Peyer's patch (tissue), 4 donors: ENCODE measurements at regions not wholly inside any gene's neighbourhood (a gene's known extent, or its start where the extent isn't known, plus 50 kb on each side); places are given as distances from the start of the nearest gene placed in this dataset.

Experiments
- DNase-seq, 3 donors: peaks; one replicate each; pipeline ENCODE4 v3.0.0-alpha.2; 2017 to 2019
- H3K27ac ChIP-seq, 4 donors: fragments of 200-600 bp; sonication (generic); one replicate each; pipeline ENCODE4 v1.5.1; 2016 to 2019
- H3K27me3 ChIP-seq, 2 donors: fragments of 200-600 bp; sonication (generic); one replicate each; pipeline ENCODE4 v1.5.1; 2019
- H3K36me3 ChIP-seq, 3 donors: fragments of 200-600 bp; sonication (generic); one replicate each; pipeline ENCODE4 v1.5.1; 2016 to 2019
- H3K4me1 ChIP-seq, 4 donors: fragments of 200-600 bp; sonication (generic); one replicate each; pipeline ENCODE4 v1.5.1; 2016 to 2019
- H3K4me3 ChIP-seq, 4 donors: fragments of 200-600 bp; sonication (generic); 1 replicate in 3 of 4; 2 replicates in 1 of 4; pipeline ENCODE4 v1.5.1; 2016 to 2019; ENCODE audit warnings: mild to moderate bottlenecking in 1 of 4
- H3K9me3 ChIP-seq, 4 donors: fragments of 200-600 bp; sonication (generic); one replicate each; pipeline ENCODE4 v1.5.1; 2016 to 2019; ENCODE audit warnings: mild to moderate bottlenecking in 1 of 4
- CTCF ChIP-seq, 6 experiments: fragments of 450-650 bp in 4 of 6; fragments of 200-600 bp in 2 of 6; sonication (generic) in 1 of 6; IDR thresholded peaks; one replicate each; pipeline ENCODE4 v1.5.1; 2017 to 2019; ENCODE audit warnings: antibody characterized with exemption in 6 of 6, mild to moderate bottlenecking in 3 of 6, moderate library complexity in 1 of 6
- POLR2A ChIP-seq, 2 donors: fragments of 450-650 bp; IDR thresholded peaks; one replicate each; pipeline ENCODE4 v1.5.1; 2017; ENCODE audit warnings: antibody characterized with exemption in 2 of 2, mild to moderate bottlenecking in 2 of 2, moderate library complexity in 2 of 2

GRCh38 chr6:19999319-20000191 is 162.4 kb downstream of the ID4 start:
- H3K36me3 ChIP-seq: no peaks in the 10 kb centered on the region
- H3K4me3 ChIP-seq: no peak overlapping the region
- no peaks in the 10 kb centered on the region for H3K4me1 ChIP-seq
- H3K9me3 ChIP-seq: no peaks in the 10 kb centered on the region
- no peak overlapping the region for H3K27ac ChIP-seq
- no peaks in the 10 kb centered on the region for H3K27me3 ChIP-seq
- no peak for DNase-seq
- TF ChIP-seq POLR2A (IDR thresholded peaks at IDR 0.05) (no peak), CTCF (IDR thresholded peaks at IDR 0.05) (no peak)

GRCh38 chr6:20001286-20001685 is 164.1 kb downstream of the ID4 start:
- Histone ChIP-seq H3K27ac (no peak overlapping the region), H3K4me3 (no peak overlapping the region), H3K4me1 (no peaks in the 10 kb centered on the region), H3K36me3 (no peaks in the 10 kb centered on the region), H3K9me3 (no peaks in the 10 kb centered on the region), H3K27me3 (no peaks in the 10 kb centered on the region)
- TF ChIP-seq CTCF (IDR thresholded peaks at IDR 0.05) (no peak), POLR2A (IDR thresholded peaks at IDR 0.05) (no peak)
- DNase-seq: no peak

- H3K36me3 ChIP-seq: no peaks in the 10 kb centered on the region
- H3K9me3 ChIP-seq: no peaks in the 10 kb centered on the region
- H3K4me3 ChIP-seq: no peak overlapping the region
- H3K4me1 ChIP-seq: no peaks in the 10 kb centered on the region
- no peak for DNase-seq
- H3K27me3 ChIP-seq: no peaks in the 10 kb centered on the region
- TF ChIP-seq CTCF (IDR thresholded peaks at IDR 0.05) (no peak), POLR2A (IDR thresholded peaks at IDR 0.05) (no peak)
- H3K27ac ChIP-seq: no peak overlapping the region
Measured at GRCh38 chr6:20006037-20006436, 168.9 kb downstream of the ID4 start.

GRCh38 chr6:20008131-20008530 is 171.0 kb downstream of the ID4 start:
- DNase-seq: no peak
- H3K4me3 ChIP-seq: no peak overlapping the region
- H3K36me3 ChIP-seq: no peaks in the 10 kb centered on the region
- H3K27ac ChIP-seq: no peak overlapping the region
- H3K9me3 ChIP-seq: no peaks in the 10 kb centered on the region
- no peaks in the 10 kb centered on the region for H3K4me1 ChIP-seq
- H3K27me3 ChIP-seq: no peaks in the 10 kb centered on the region
- TF ChIP-seq POLR2A (IDR thresholded peaks at IDR 0.05): no peak
- TF ChIP-seq CTCF (IDR thresholded peaks at IDR 0.05): no peak

GRCh38 chr6:20013066-20013861 is 176.1 kb downstream of the ID4 start:
- Histone ChIP-seq H3K27ac (no peak overlapping the region), H3K4me3 (no peak overlapping the region), H3K36me3 (no peaks in the 10 kb centered on the region), H3K27me3 (no peaks in the 10 kb centered on the region), H3K9me3 (no peaks in the 10 kb centered on the region), H3K4me1 (no peaks in the 10 kb centered on the region)
- TF ChIP-seq POLR2A (IDR thresholded peaks at IDR 0.05): no peak
- no peak for DNase-seq

GRCh38 chr6:20014508-20014907 is 177.3 kb downstream of the ID4 start:
- Histone ChIP-seq H3K27ac (no peak overlapping the region), H3K9me3 (no peaks in the 10 kb centered on the region), H3K36me3 (no peaks in the 10 kb centered on the region), H3K4me1 (no peaks in the 10 kb centered on the region), H3K27me3 (no peaks in the 10 kb centered on the region), H3K4me3 (no peak overlapping the region)
- TF ChIP-seq POLR2A (IDR thresholded peaks at IDR 0.05): no peak
- no peak for TF ChIP-seq CTCF (IDR thresholded peaks at IDR 0.05)
- DNase-seq: no peak
